ENCODE measurements at regions not wholly inside any gene's neighbourhood (a gene's known extent, or its start where the extent isn't known, plus 50 kb on each side); places are given as distances from the start of the nearest gene placed in this dataset.
A peak's percentile ranks its signal among the peaks of the same experiment; 100 is the strongest.
"Not testable (repeated sequence)": the region's sequence is repeated elsewhere in the genome, so short reads cannot be mapped to it uniquely, and the experiment has no call there.

DNA sequence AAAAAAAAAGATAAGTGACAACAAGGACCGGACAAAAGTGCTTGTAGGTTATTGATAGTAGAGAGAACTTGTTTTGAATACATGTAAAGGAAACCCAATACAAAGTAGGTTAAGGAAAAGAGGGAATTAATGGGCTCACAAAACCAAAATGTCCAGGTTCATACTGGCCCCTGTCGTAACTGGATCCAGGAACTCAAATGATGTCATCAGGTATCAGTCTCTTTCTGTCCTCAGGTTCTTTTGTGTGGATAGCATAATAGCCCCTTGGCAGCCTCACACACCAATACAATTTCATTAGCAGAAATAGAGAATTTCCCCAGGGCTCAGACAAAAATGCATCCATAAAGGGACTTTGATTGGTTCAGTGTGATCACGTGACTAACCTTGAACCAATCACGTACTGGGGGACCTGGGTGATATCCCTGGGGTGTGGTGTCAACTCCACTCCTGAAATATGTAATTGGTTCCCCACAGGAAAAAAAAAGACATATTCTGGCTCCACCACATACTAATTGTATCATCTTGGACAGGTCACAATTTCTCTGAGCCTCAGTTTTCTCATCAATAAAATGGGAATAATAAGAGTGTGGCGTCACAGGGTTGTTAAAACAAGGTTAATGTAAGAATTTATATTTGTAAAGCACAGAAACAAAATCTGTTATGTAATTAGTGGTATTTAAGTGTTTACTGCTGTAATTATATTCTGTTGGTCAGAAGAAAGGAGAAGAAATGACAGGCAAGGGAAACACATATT is 174.8 kb downstream of the PDGFRA start:
- CTCF ChIA-PET, result no interaction called here

GRCh38 chr4:54409270-54409817 is 180.3 kb downstream of the PDGFRA start:
- H3K4me3 ChIP-seq; CTCF ChIA-PET; H3K9me3 ChIP-seq; H3K27ac ChIP-seq; H3K4me2 ChIP-seq; DNase-seq (ENCODE audit: low read depth in 1 of 2, low spot score in 1 of 2); H3K4me1 ChIP-seq; POLR2A ChIA-PET; ATAC-seq; FAIRE-seq: not testable (repeated sequence)
- 32% methylated on average over 7 of the region's 7 CpGs for WGBS (ENCODE audit: missing lambda C conversion rate)

More for the DNA sequence above, 174.8 kb downstream of the PDGFRA start:
- no peak for DNase-seq (ENCODE audit: low read depth in 1 of 2, low spot score in 1 of 2)
- no peak overlapping the region for H3K27ac ChIP-seq
- FAIRE-seq, result no peak
- TF ChIP-seq USF2 (IDR thresholded peaks at IDR 0.05) (peak; percentile 42; the same call in 1 of the 2 replicates), ZFP36 (IDR thresholded peaks at IDR 0.05; ENCODE audit: borderline replicate concordance, partially characterized antibody) (no peak)
- H3K4me2 ChIP-seq, result no peak overlapping the region
- POLR2A ChIA-PET, result no interaction called here
- no peaks in the 10 kb centered on the region for H3K4me1 ChIP-seq
- WGBS (ENCODE audit: missing lambda C conversion rate), result 17% methylated on average over 5 of the region's 5 CpGs
- ATAC-seq, result no peak
- no peak overlapping the region for H3K4me3 ChIP-seq
- no peaks in the 10 kb centered on the region for H3K9me3 ChIP-seq

DNA sequence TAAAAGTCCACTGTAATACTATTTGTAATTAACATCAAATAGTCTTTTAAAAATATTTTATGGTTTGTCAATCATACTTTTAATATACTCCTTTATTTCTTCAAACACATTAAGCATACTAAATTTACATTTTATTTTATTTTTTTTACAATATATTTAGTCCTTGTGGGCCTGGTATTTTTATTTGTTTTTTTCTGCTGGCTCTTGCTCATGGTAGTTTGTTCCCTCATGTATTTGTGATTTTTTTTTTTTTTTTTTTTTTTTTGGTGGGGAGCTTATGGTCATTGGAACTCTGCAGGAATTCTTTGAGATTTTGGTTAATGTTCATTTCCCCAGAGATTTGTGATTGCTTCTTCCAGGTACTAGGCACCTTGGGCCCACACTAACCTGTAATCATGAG is 185.5 kb downstream of the PDGFRA start:
- ChIA-PET POLR2A (no interaction called here), CTCF (no interaction called here)
- FAIRE-seq (no peak), DNase-seq (ENCODE audit: low read depth in 1 of 2, low spot score in 1 of 2) (no peak), ATAC-seq (no peak)
- no peak overlapping the region for H3K4me3 ChIP-seq
- no peak overlapping the region for H3K4me2 ChIP-seq
- no peaks in the 10 kb centered on the region for H3K4me1 ChIP-seq
- H3K9me3 ChIP-seq, result no peaks in the 10 kb centered on the region
- H3K27ac ChIP-seq, result no peak overlapping the region
- TF ChIP-seq RFX5 (IDR thresholded peaks at IDR 0.05), result no peak
- TF ChIP-seq CBX8 (IDR thresholded peaks at IDR 0.05), result no peak
- TF ChIP-seq, protein P1, sequence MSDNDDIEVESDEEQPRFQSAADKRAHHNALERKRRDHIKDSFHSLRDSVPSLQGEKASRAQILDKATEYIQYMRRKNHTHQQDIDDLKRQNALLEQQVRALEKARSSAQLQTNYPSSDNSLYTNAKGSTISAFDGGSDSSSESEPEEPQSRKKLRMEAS (IDR thresholded peaks at IDR 0.05), result no peak

- Histone ChIP-seq H3K4me2 (no peak overlapping the region), H3K4me1 (no peaks in the 10 kb centered on the region), H3K27ac (no peak overlapping the region), H3K4me3 (no peak overlapping the region), H3K9me3 (no peaks in the 10 kb centered on the region)
- FAIRE-seq (no peak), ATAC-seq (no peak), DNase-seq (ENCODE audit: low read depth in 1 of 2, low spot score in 1 of 2) (no peak)
- 6% methylated on average over 2 of the region's 2 CpGs for WGBS (ENCODE audit: missing lambda C conversion rate)
- CTCF ChIA-PET, result no interaction called here
- TF ChIP-seq CHD2 (IDR thresholded peaks at IDR 0.05; ENCODE audit: low read length, partially characterized antibody) (no peak), KDM1A (IDR thresholded peaks at IDR 0.05; ENCODE audit: low read depth) (no peak), PBX3 (IDR thresholded peaks at IDR 0.05) (no peak), EP300 (IDR thresholded peaks at IDR 0.05) (no peak), MAFK (IDR thresholded peaks at IDR 0.05; ENCODE audit: partially characterized antibody) (no peak), CHD4 (IDR thresholded peaks at IDR 0.05; ENCODE audit: borderline replicate concordance) (no peak), FOSB (CRISPR knock-in tag; IDR thresholded peaks at IDR 0.05) (no peak), ZNF302 (CRISPR knock-in tag; IDR thresholded peaks at IDR 0.05) (no peak), HOXA7 (CRISPR knock-in tag; IDR thresholded peaks at IDR 0.05) (no peak), FOXS1 (CRISPR knock-in tag; IDR thresholded peaks at IDR 0.05) (no peak), NFE2L2 (conservative IDR thresholded peaks at IDR 0.05; ENCODE audit: low read length) (no peak), ESRRA (IDR thresholded peaks at IDR 0.05; ENCODE audit: borderline replicate concordance, low read length) (no peak), POLR2AphosphoS2 (conservative IDR thresholded peaks at IDR 0.05; ENCODE audit: low read length) (no peak), ZC3H11A (IDR thresholded peaks at IDR 0.05) (no peak), POLR2A (IDR thresholded peaks at IDR 0.05; ENCODE audit: low read length) (no peak), CEBPB (IDR thresholded peaks at IDR 0.05) (no peak), TP53 (CRISPR knock-in tag; IDR thresholded peaks at IDR 0.05) (no peak), CBX2 (IDR thresholded peaks at IDR 0.05; ENCODE audit: borderline replicate concordance, low read depth) (no peak), FOSL2 (IDR thresholded peaks at IDR 0.05) (no peak), FOSL2 (CRISPR knock-in tag; IDR thresholded peaks at IDR 0.05) (no peak), RFX5 (IDR thresholded peaks at IDR 0.05) (no peak)
- POLR2A ChIA-PET, result no interaction called here
Measured at GRCh38 chr4:54417476-54417875, 188.4 kb downstream of the PDGFRA start.

Measured in A549 (cell line).